ENCODE measurements at regions not wholly inside any gene's neighbourhood (a gene's known extent, or its start where the extent isn't known, plus 50 kb on each side); places are given as distances from the start of the nearest gene placed in this dataset.

DNA sequence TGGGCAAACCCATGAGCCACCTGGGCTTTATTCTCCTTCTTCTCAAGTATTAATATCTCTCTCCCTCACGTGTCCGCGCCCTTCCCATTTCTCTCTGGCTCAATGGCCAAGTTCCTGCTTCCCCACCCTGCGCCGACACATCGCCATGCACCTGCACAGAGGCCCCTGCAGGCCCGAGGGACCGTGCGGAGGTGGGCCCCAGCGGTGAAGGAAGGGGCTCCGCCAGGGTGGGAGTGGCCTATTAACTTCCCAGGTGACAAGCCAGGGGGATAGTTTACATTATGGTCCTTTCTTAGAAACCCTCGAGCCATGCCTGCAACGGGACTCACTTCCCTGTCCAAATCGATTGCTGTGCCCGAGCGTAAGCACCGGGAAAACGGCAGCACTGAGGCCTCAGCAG lies 110.0 kb upstream of the ADARB2 start:
- no peak for DNase-seq

DNA sequence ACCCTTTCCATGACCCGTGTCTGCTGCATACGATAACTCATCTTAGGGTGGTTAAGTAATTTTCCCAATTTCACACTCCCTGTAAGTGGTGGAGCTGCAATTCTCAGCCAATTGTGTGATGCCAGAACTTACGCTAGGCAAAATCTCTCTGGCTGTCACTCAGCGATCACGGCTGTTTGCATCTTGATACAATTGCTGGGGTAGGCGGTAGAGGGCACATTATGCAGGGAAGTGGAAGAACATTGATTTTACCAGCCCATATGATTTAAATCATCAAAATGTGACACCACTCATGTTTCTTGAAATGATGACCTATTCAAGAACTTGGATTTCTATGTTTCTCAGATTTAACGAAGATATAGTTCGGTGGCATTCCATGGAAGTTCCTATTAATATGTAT lies 108.7 kb upstream of the ADARB2 start:
- DNase-seq = no peak

DNA sequence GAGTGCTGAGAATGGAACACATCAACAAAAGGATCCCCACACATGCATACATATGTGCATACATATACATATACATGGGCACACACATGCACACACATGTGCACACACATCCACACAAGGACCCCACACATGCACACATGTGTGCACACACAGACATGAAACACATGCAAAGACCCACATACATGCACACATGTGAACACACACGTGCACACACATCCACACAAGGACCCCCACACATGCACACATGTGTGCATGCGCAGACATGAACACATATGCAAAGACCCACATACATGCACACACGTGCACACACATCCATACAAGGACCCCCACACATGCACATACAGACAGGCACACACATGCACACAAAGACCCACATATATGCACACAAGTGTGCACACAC lies 104.4 kb upstream of the ADARB2 start:
- DNase-seq = no peak

DNA sequence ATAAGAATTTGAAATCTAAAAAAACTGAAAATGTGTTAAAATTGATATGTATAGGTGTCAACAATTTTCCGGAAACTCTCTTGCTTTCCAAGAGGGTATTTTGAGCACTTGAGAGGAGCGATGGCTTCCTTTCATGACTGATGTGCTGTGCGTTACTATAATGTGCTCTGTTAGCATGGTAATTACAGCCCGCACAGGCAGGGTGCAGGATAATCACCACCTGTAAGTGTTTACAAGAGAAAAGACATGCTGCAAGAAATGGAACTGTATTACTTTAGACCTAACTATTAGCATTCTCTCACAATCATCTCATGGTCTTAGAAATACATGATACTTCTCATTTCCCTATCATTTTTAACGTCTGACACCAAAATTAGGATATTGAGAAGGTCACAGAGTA lies 92.4 kb upstream of the ADARB2 start:
- no peak for DNase-seq

DNA sequence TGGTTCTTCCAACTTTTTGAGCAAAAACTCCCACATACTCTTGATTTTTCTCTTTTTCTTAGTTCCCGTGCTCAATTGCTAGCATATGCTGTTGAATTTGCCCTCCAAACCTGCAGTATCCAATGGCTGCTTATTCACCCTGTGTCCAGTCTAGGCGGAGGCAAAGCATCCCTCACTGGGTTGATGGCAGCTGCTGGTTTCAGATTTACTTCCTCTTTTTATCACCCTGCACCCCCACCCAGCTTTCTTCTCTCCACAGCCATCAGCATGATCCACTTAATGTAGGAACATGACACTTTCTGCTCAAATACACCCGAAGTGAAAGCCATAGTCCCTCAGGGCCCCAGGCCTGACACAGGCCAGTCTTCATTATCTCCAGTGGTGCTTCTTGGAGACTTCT lies 87.6 kb upstream of the ADARB2 start:
- DNase-seq = no peak

DNA sequence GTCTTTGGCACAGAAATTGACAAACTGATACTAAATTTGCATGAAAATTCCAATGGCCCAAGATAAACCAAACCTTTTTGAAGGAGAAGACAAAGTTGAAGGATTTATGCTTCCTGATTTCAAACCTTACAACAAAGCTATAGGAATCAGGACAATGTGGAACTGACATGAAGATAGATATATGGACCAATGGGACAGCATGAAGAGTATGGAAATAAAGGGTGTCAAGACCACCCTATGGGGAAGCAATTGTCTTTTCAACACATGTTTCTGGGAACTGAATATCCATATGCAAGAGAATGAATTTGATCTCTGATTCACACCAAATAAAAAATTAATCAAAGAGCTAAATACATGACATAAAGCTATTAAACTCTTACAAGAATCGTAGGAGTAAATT lies 77.2 kb upstream of the ADARB2 start:
- DNase-seq = no peak

DNA sequence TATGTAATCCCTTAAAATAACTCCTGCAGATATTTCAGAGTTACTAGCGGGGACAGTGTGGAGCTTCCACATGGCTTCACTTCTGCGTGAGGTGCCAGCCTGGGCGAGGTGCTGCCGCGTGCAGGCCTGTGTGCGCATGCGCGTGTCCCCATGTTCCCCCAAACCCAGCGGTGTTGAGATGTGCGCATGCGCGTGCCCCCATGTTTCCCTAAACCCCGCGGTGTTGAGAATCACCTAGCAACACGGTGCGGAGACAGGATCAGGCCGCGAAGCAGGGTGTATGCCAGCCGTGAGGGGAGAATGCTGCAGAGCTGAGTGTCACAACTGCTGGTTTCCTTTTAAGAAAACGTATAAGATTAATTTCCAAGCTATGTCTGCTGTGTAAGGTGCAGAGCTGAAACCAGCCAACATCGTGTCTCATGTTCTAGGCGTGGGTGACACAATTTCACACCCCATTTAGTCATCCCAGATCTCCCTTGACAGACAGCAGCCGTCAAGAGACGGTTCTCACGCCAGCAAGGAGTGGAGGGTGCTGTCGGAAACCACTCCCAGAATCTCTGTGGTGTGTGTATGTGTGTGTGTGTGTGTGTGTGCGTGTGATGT lies 71.9 kb upstream of the ADARB2 start:
- no peak for DNase-seq

DNA sequence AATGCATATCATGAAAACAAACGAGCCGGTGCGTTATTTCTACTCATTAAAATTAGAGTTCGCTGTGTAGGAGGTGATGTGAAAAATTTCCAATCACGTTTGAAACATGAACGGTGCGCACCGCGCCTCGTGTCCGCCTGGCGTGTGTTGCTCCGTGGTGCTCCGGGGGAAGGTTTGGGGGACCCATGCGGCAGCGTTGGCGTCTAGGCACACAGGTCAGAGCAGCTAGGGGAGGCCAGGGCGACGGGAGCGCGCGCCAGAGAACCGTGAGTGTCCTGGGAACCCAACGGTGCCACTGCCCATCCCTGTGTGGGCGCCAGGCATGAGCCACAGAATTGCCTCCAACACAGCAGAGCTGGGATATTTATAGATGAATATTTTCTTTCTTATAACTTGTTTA lies 70.6 kb upstream of the ADARB2 start:
- no peak for DNase-seq

DNA sequence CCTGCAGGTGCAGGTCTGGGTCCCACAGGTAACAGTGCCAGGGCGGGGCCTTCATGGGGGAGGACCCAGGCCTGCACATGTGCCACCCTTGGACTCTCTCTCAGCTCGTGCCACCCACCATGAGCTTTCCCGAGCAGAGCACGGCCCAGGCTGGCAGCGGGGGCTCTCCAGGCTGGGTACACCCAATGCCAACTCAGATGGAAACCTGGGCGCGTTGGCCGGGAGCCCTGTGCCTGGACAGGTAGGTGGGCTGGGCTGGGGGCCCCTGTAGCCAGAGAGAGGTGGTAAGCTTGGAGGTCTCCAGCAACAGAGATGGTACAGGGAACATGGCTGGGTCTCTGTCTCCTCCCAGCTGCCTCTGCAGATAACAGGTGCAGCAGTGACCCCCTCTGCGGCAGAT lies 69.9 kb upstream of the ADARB2 start:
- DNase-seq = no peak

DNA sequence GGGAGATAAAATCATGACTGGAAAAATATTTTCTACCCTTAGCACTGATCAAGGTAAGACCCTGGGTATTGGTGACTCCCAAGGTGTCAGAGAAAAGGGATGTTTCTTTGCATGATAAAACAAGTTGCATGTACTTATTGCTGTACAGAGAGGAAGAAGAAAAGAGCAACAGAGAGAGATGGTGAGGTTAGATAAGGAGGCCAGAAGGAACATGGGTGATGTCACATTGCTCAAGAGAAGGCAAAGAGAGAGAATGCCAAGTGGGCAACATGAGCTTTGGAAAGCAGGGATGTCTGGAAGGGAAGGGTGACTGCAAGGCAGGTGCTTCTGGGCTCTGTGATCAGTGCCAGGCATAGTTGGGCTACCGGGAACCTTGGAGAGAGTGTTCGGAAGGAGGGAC lies 65.1 kb upstream of the ADARB2 start:
- no peak for DNase-seq

DNA sequence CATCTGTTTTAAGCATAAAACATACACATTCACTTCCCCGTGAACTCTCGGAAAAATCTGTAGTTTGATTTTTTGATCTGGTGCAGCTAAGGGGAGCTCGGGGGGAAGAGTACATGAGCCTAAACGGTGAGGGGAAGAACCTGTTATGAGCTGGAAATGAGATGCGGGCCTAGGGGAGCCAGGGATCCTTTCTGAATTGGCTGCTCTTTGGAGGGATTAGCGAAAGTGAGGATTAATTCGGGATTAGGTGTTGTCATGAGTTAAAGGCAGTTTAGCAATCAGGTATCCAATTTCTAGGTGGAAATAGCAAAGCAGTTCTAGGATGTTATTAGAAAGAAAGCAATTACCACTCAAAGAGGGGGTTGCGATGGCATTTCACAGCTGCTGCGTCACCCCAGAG lies 51.1 kb upstream of the ADARB2 start:
- DNase-seq = no peak

All from NCI-H2171 treated with DMSO at 0.1 percent for 48 hours (cell line).